ENCODE measurements at regions not wholly inside any gene's neighbourhood (a gene's known extent, or its start where the extent isn't known, plus 50 kb on each side); places are given as distances from the start of the nearest gene placed in this dataset.

GRCh38 chr20:22752324-22752723, 168.0 kb upstream of the FOXA2 start:
- Histone ChIP-seq H4K20me1 (ENCODE audit: low read depth) (no peaks in the 10 kb centered on the region), H3K27me3 (no peaks in the 10 kb centered on the region), H3K79me2 (ENCODE audit: low read depth) (no peaks in the 10 kb centered on the region), H3K4me3 (no peak overlapping the region), H3F3A (ENCODE audit: low read depth) (no peaks in the 10 kb centered on the region), H3K4me2 (no peak overlapping the region), H3K4me1 (peaks cover 3% of the 10 kb centered on the region), H3K9me3 (ENCODE audit: low read depth) (no peaks in the 10 kb centered on the region), H2AFZ (replicated peaks) (no peak overlapping the region), H3K9ac (no peak overlapping the region), H3K27ac (no peak overlapping the region), H3K36me3 (no peaks in the 10 kb centered on the region)
- H3K27me3 Mint-ChIP-seq (ENCODE audit: insufficient read depth, low read depth), result peaks cover 10% of the 10 kb centered on the region
- no peak overlapping the region for H3K27ac Mint-ChIP-seq
- TF ChIP-seq EZH2 (IDR thresholded peaks at IDR 0.05) (no peak), CTCF (IDR thresholded peaks at IDR 0.05) (no peak), EZH2phosphoT487 (IDR thresholded peaks at IDR 0.05) (no peak)
- DNase-seq (ENCODE audit: low spot score), result no peak
- peaks cover 2% of the 10 kb centered on the region for H3K4me1 Mint-ChIP-seq
- no peaks in the 10 kb centered on the region for H3K36me3 Mint-ChIP-seq
- no peaks in the 10 kb centered on the region for H3K9me3 Mint-ChIP-seq
- no peak overlapping the region for H3K4me3 Mint-ChIP-seq

- Mint-ChIP-seq H3K36me3 (no peaks in the 10 kb centered on the region), H3K27ac (no peak overlapping the region), H3K27me3 (ENCODE audit: insufficient read depth, low read depth) (peaks cover 11% of the 10 kb centered on the region), H3K4me1 (peaks cover 9% of the 10 kb centered on the region), H3K4me3 (no peak overlapping the region), H3K9me3 (no peaks in the 10 kb centered on the region)
- no peaks in the 10 kb centered on the region for H3F3A ChIP-seq (ENCODE audit: low read depth)
- no peak for DNase-seq (ENCODE audit: low spot score)
- H3K4me2 ChIP-seq, result no peak overlapping the region
- peaks cover 3% of the 10 kb centered on the region for H3K4me1 ChIP-seq
- no peaks in the 10 kb centered on the region for H3K27me3 ChIP-seq
- no peak overlapping the region for H3K27ac ChIP-seq
- TF ChIP-seq EZH2 (IDR thresholded peaks at IDR 0.05) (no peak), CTCF (IDR thresholded peaks at IDR 0.05) (no peak)
- no peak overlapping the region for H3K4me3 ChIP-seq
- H3K9ac ChIP-seq, result no peak overlapping the region
- no peaks in the 10 kb centered on the region for H3K79me2 ChIP-seq (ENCODE audit: low read depth)
- H4K20me1 ChIP-seq (ENCODE audit: low read depth), result no peaks in the 10 kb centered on the region
- H3K9me3 ChIP-seq (ENCODE audit: low read depth), result no peaks in the 10 kb centered on the region
- no peaks in the 10 kb centered on the region for H3K36me3 ChIP-seq
- no peak overlapping the region for H2AFZ ChIP-seq (replicated peaks)
Measured at GRCh38 chr20:22757424-22758183, 173.2 kb upstream of the FOXA2 start.

GRCh38 chr20:22758815-22759214, 174.4 kb upstream of the FOXA2 start:
- H3K79me2 ChIP-seq (ENCODE audit: low read depth), result no peaks in the 10 kb centered on the region
- Mint-ChIP-seq H3K27ac (no peak overlapping the region), H3K9me3 (no peaks in the 10 kb centered on the region), H3K27me3 (ENCODE audit: insufficient read depth, low read depth) (peaks cover 10% of the 10 kb centered on the region), H3K4me1 (peaks cover 9% of the 10 kb centered on the region), H3K4me3 (no peak overlapping the region), H3K36me3 (no peaks in the 10 kb centered on the region)
- no peak overlapping the region for H3K9ac ChIP-seq
- H3K4me2 ChIP-seq, result no peak overlapping the region
- no peaks in the 10 kb centered on the region for H4K20me1 ChIP-seq (ENCODE audit: low read depth)
- H3K9me3 ChIP-seq (ENCODE audit: low read depth), result no peaks in the 10 kb centered on the region
- no peak for DNase-seq (ENCODE audit: low spot score)
- no peak overlapping the region for H3K4me3 ChIP-seq
- H3K27ac ChIP-seq, result no peak overlapping the region
- H3F3A ChIP-seq (ENCODE audit: low read depth), result no peaks in the 10 kb centered on the region
- H2AFZ ChIP-seq (replicated peaks), result no peak overlapping the region
- H3K36me3 ChIP-seq, result no peaks in the 10 kb centered on the region
- no peaks in the 10 kb centered on the region for H3K4me1 ChIP-seq
- no peaks in the 10 kb centered on the region for H3K27me3 ChIP-seq
- TF ChIP-seq EZH2 (IDR thresholded peaks at IDR 0.05) (no peak), EZH2phosphoT487 (IDR thresholded peaks at IDR 0.05) (no peak), CTCF (IDR thresholded peaks at IDR 0.05) (no peak)
